Dermis microvascular lymphatic vessel endothelial cell (primary cell): ENCODE measurements at regions not wholly inside any gene's neighbourhood (a gene's known extent, or its start where the extent isn't known, plus 50 kb on each side); places are given as distances from the start of the nearest gene placed in this dataset.
A peak's percentile ranks its signal among the peaks of the same experiment; 100 is the strongest.

ENCODE experiments used
- DNase-seq, 2 donors: peaks; one replicate each; pipeline versions ENCODE4 v3.0.0 to v3.0.0-alpha.2; 2010; ENCODE audit warnings: low read depth in 2 of 2

DNA sequence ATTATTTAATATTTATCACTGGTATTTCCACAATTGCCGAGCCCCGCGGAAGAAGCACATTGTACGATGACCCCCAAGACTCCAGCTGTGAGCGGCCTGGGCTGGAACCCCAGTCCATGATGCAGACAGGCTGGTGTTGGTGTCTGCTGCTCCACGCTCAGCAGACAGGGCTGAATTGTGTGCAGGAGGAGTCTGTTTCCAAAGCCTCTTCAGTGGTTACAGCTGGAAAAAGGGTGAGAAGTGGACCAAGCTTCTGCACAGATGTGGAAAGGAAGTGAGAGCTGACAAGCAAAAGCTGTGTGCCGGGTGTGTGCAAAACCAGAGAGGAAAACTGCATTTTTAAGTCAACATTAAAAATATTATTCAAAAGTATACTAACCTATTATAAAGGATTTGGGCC, 500.4 kb downstream of the GALR1 start:
- no peak for DNase-seq

DNA sequence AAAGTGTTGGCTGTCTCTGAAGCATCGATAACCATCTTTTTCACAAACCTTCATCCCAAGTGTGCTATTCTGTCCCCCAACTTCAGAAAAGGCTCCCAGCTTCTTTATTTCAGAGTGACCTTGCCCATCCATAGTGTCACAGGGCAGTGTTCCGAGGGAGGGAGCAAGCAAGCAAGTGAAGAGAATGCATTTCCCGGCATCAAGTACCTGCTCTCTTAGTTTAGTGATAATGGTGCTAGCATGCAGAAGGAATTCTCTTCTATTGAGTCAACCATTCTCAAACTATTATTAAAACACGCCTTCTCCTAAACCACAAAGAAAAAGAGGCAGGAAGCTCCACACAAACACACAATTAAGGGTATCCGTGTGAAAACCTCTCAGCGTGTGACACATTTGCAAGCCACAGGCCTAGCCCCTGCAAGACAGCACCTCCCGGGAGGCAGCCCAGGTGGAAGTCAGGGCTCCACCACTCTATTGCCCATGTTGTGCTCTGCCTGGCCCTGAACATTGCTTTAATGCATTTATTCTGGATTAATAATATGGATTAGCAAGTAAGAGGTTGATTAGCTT, 504.9 kb downstream of the GALR1 start:
- DNase-seq: no peak

DNA sequence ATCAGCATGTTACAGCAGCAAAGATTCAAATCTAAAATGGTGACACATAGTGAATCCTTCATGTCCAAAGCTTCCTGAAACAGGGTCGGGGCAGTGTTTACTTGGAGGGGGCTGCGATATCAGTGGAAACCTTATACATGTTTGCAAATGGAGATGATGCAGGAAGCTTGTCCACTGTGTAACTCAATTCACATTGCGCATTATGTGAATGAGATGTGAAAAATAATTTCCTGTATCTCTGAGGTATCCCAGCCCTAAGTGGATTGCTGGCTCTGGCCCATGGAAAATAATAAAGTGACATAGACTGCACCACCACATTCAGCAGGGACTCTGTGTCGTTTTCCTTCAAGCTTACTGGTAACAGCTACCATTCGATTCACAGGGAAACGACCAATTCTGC, 505.5 kb downstream of the GALR1 start:
- no peak for DNase-seq

DNA sequence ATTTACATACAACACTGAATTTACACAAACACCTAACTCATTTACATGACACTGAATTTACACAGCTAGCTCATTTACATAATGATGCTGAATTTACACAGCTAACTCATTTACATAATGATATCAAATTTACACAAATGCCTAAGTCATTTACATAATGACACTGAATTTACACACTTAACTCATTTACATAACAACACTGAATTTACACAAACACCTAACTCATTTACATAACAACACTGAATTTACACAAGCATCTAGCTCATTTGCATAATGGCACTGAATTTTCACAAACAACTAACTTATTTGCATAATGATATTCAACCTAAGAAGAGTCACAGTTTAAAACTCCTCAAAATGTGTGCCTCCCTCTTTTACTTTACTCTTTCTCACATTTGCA, 511.7 kb downstream of the GALR1 start:
- DNase-seq: no peak

DNA sequence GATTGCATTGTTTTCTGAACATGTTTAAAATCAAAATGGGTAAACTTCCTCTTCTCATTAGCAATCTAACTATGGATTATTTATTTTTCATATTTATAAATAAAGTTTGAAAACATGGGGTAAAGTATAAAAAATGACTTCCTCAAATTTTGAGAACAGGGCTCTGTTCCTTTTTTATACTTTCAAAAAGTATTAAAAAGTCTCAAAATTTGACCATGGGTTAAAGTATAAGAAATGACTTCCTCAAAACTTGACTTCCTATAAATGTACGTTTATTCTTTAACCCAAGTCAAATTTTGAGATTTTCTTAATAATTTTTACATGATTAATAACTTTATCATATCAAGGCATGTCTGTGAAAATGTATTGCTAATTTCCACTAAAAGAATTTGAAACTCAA, 512.4 kb downstream of the GALR1 start:
- no peak for DNase-seq

DNA sequence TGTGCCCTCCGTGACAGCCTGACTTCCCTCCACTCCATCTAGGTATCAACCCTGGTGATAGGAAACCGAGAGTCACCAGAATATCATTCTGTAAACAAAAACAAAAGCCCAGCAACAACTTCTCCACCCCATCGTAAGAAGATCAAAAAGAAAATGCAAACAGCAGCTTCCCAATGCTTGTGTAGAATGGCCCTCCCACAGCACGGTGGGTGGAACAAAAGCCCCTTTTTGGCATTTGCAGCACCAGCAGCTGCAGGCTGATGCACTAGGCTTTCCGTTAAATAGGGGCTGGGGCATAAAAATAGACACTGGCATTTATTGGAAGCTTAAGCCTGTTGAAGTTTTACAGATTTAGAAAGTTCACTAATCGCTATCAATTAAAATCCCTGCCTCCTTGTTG, 513.0 kb downstream of the GALR1 start:
- DNase-seq: no peak

DNA sequence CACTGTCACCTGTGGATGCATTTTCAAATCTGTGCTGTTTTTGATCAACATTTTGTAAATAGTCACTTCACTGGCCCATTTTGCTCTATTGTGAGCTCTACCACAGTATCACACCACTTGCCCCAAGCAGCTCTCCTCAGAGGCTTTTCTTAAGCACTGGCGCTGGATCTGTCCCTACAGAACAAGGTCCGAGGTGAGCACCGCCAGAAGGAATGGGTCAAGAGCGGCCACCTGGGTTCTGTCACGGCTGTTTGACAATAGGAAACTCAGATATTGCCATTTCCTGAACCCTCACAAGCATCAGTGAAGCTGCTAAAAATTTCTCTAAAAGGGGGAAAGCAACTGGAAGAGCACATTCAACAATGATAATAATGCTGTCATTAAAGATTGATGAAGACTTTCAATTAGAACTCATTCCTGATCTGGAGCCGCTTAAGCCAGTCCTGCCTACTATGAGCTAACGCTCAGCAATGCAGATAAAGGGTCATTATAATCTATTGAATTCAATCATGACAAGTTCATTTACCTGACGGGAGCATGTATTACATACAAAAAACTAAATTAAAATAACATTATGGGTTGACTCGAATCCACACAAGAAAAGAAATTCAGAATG, 514.0 kb downstream of the GALR1 start:
- no peak for DNase-seq

DNA sequence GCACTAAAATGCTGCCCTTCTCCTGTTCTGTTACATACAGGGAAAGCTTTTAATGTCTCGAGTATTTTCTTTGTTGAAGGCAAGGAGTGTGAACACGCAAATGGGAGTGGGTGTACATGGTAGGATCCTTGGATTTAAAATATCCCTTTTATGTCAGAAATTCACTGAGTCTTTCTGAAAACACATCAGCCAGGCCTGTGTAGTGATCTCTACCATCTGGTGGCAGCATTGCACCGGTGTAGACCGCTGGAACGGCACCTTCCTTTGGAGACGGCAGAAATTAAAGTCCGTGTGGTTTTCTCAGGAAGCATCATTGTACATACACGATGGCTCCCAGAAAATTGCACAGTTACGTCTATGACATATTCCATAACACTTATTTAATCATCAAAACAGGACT, 515.8 kb downstream of the GALR1 start:
- DNase-seq: no peak

DNA sequence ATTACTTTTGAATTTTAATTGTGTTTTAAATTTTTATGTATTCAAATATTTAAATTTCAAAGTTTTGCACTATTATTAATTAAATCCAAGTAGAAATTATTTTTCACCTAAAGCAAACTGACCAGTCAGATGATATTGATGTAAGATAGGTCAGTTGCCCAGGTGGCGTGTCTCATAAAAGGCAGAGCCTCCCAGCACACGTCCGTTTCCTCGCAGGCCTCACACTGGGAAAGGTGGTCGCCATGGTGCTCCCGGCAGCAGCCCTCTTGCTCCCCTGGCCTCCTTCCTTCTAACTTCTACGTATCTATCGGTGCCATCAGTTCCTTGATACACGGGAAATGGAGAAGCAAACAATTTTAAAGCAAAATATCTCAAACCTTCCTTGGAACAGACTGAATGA, 516.8 kb downstream of the GALR1 start:
- DNase-seq: no peak

DNA sequence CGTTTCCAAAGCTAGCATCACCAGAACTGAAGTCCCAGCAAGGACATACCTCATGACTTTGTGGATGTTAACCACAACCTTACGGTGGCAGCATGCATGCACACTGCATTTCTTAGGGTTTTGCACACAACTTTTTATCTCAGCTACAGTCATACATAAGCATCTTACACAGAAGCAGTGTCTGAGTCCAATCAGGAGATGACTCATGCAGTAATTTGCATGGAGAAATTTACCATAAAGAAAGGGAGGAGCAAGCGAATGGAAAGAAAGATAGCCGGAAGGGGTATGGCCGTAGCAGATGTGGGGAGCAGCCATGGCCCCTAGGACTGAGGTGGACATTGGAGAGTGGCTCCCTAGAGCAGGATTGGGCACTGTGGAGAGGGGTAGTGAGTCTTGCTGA, 522.5 kb downstream of the GALR1 start:
- DNase-seq: no peak

DNA sequence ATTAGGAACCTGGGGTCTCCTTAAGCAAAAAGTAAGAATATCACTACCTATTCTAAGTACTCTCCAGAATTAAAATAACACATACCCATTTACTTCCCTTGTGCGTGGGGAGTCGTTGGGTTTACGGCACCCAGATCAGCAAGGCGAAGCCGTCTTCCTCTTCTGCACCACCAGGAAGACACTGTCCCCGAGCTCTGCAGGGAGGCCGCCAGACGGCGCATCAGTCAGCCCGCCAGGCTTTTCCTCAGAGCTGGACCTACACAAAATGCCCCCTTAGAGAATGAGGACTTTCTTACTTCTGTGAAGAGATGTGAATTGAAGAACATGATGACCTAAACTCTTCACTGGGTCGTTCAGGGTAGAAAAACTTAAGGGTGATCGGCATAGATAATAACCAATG, 526.5 kb downstream of the GALR1 start:
- no peak for DNase-seq

DNA sequence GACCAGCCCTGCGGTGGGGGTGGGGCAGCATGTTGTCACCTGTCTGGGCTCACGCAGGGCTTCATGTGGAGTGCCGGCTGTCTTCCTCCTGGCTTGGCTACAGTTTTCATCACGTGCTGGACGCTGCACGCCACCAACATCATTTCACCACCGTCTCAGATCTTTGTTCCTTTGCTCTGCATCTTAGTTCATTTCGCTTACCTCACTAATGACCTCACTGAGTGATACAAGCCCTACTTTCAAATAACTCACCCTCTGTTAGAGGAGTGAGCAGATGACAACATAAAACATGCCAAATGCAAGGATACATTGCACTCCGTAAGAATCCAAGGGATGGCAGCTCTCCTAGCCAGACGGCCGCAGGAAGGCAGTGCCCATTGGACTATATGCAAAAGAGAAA, 527.5 kb downstream of the GALR1 start:
- no peak for DNase-seq

DNA sequence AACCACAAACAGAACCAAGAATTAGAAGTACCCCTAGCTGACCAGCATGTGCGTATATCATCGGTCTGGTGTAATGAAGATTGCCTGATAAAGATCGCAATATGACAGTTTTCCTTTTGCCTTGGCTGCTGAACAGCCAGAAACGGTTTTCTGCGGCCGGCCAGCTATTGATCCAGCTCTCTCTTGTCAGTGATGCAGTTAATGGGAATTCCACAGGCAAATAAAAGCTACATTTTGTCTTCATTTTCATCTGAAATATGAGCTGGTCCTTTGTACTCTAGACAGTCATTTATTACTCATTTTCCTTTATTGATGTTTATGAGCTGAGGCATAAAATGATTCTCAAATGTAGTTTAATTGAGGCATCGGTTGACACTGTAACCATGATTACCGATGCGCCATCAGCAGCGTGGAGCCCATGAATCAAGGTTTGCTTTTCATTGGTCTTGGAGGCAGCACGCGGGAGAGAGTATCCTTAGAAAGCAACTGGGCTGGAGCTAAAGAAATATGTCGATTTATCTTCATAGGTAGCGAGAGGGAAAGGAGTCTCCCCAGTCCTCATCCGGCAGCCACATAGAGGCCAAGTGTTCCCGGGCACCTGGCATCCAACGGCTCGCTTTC, 535.2 kb downstream of the GALR1 start:
- DNase-seq: no peak

DNA sequence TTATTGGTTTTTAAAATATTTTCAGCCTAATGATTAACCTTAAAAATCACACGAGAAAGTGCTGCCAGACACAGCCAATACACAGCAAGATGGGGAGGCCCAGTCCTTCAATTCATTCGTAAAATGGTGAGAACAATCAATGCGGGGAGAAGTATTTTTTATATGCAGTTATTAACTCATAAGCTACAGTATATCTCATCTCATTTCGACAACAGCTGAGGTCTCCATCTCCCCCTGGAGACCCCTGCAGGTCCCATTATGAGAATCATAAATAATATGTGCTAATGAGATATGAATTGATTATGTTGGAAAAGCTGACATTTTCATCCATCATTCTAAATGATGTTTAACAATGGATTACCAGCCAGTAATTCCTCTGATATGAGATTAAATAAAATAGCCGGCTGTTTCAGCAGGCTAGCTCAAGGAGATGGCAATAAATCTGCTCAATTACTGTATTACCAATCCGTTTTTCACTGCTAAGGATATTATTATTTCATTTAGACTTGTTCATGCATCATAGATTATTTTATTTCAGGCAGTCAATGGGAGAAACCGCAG, 535.8 kb downstream of the GALR1 start:
- no peak for DNase-seq

DNA sequence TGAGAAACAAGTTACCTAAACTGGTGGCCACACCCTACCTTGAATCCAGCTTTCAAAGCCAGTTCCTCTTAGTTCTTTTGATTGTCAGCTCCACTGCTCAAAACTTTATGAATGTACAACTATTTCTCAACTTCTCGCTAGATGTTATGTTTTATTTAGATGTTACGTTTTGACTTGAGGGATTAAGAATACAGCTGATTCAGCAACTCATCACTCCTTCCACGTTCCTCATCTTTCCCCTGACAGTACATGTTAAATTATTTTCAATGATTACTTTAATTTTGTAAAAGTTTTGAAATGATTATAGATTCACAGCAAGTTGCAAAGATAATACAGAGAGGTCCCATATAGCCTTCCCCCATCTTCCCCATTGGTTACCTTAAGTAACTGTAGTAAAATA, 553.4 kb downstream of the GALR1 start:
- DNase-seq: no peak

DNA sequence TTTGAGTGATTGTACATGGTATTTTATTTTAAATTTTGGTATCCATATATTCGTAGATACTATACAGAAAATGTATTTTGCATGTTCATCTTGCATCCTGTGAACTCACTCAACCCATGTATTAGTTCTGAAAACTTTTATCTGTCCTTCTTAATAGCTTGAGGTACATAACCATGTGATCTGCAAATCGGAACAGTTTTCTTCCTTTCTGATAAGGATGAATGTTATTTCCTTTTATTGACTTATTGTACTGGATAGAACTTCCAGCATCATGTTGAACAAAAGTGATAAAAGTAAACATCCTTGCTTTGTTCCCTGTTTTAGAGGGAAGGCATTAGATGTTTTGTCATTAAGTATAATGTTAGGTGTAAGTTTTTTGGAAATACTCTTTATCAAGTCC, 554.7 kb downstream of the GALR1 start:
- no peak for DNase-seq

DNA sequence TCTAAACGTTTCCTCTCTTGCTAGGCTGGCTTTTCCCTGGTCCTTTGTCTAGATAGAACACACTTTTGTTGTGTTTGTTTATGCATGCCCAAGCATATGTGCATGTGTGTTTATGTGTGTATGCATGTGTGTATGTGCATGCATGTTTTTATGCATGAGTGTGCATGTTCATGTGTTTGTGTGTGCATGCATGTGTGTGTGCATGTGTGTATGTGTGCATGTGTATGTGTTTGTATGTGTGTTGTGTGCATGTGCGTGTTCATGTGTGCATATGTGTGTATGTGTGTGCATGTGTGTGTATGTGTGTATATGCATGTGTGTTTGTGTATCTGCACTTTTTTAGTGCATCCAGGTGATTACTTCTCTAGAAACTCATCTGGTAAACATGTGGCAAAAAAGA, 558.0 kb downstream of the GALR1 start:
- no peak for DNase-seq

DNA sequence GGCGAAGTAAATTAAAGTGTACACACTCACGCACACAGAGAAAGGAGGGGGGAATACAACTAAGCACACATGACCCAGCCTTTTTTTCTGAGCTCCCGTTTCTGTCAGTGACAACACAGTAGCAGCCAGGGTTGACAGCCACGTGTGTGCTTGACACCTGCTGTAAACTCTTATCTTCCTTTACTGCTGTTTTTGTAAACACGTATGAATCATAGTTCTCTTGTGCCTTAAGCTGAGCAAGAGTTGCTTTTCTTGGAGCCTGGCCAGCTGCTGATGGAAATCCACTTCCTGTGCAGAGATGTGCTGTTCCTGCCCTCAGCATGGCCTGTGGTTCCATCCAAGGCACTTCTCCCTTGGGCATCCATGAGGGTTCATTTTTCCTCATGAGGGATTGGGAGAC, 561.9 kb downstream of the GALR1 start:
- peak in 1 of 2 donors; percentile 10 for DNase-seq

DNA sequence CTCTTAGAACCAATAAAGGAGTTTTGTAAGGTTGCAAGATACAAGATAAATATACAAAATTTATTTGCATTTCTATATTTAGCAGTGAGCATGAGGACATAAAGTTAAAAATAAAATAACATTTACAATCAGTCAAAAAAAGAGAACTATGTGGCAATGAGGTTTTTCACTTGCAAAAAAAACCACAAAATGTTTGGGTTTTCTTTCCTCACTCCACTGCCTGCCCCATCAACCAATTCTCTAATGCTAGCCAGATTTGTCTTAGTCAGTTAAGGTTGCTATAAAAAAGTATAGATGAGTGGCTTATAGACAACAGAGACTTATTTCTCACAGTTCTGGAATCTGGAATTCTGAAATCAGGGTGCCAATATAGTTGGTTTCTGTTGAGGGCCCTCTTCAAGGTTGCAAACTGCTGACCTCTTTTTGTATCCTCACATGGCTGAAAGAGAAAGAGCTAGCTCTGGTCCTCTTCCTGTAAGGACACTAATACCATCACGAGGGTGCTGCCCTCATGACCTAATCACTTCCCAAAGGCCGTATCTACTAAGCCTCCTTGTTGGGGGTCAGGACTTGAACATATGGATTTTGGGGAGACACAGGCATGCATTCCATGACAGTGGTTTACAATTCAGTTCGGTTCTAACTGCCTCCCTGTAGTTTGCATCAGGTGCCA, 566.2 kb downstream of the GALR1 start:
- no peak for DNase-seq

DNA sequence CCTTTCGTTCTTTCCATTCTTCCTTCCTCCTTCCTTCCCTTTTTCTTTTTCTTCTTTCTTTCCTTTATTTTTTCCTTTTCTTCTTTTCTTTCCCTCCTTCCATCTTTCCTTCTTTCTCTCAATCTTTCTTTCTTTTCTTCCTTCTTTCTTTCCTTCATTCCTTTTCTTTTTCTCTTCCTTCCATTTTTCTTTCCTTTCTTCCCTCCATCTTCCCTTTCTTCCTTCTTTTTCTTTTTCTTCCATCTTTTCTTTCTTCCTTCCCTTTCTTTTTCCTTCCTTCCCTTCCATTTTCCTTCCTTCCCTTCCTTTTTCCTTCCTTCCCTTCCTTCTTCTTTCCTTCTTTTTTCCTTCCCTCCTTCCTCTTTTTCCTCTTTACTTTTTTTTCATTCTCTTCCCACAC, 568.7 kb downstream of the GALR1 start:
- no peak for DNase-seq

DNA sequence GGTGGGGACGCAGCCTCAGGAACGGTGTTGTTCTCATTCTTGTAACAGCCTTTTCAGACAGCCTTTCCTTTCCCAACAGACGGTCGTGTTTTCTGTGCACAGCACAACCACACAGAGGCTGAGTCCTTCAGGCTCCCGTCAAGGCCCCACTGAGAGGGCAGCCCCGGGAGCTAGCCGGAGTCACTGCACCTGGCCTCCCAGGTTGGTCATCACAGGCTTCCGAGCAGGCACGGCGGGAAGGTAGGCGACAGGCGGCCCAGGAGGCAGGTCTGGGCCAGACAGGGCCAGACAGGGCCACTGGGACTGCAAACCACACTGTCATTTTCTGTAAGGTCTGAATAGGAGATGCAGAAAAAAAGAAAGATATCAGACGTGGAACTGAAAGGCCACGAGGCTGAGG, 570.8 kb downstream of the GALR1 start:
- no peak for DNase-seq

DNA sequence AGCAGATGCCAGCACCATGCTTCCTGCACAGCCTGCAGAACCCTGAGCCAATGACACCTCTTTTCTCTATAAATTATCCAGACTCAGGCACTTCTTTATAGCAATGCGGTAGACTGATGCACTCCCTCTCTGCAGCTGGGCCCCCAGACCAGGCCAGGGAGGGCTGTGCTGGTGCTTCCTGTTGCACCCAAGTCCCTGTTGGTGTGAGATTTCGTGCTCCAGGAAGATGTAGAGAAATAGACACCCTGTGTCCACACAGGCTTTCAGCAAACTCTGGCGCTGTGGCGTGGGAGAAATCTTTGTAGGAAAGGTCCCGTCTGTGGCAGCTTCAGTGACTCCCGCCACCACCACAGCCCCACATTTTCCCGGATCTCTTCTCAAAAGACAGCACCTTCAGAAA, 572.2 kb downstream of the GALR1 start:
- no peak for DNase-seq

DNA sequence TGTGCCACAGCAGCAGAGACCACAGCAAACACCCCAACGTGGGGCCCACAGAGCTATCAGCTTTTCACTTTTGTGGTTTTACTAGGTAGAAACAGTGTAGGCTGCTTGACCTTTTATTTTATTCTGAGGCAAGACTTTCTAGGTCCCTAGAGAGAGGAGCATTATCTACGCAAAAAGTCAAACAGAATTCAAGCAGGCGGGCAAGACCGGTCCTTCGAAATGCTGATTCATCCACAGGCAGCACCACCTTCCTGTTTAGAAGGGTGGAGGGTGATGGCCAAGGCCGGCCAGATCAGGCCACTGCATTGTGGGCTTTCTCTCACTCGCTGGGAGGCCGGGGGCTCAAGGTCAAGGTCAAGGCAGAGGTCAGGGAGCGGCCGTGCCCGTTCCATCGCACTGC, 573.0 kb downstream of the GALR1 start:
- DNase-seq: no peak
